HCT116 (cell line): ENCODE measurements at regions not wholly inside any gene's neighbourhood (a gene's known extent, or its start where the extent isn't known, plus 50 kb on each side); places are given as distances from the start of the nearest gene placed in this dataset.

Experiments
- ATAC-seq: fragments of 200-7000 bp; cut with Tn5 transposase; 2 replicates; pipeline ENCODE4 v1.9.1; 2020; ENCODE audit warnings: mild to moderate bottlenecking, moderate library complexity
- BruUV-seq: library from RNA; stranded (reverse); fragments of 400-500 nt; replicated peaks from 2 replicates; lab custom pipeline; 2021; lab: Mats Ljungman, UMichigan
- CTCF ChIA-PET: fragments of 300-600 bp; sonication (Branson Sonifier 250); formaldehyde crosslinking; loops from one replicate; lab custom pipeline; 2021; ENCODE audit warnings: antibody characterized with exemption; lab: Charles Lee
- POLR2A ChIA-PET: fragments of 300-600, 350-600 bp; sonication (Branson Sonifier 250); formaldehyde crosslinking; loops from one replicate; lab custom pipeline; 2021; ENCODE audit warnings: antibody characterized with exemption; lab: Charles Lee
- RAD21 ChIA-PET, 2 experiments: fragments of 300-600 bp; sonication (Branson Sonifier 250); formaldehyde crosslinking; loops; one replicate each; lab custom pipeline; 2023; ENCODE audit warnings: low total read pairs in 2 of 2; ENCODE audit not compliant: uncharacterized antibody in 2 of 2, unreplicated experiment in 2 of 2, low non-redundant PET in 1 of 2; lab: Charles Lee
- DNase-seq: peaks from one replicate; pipeline ENCODE4 v3.0.0-alpha.2; 2010; ENCODE audit warnings: low read depth, low spot score
- H2AFZ ChIP-seq: fragments of 200-600 bp; shearing (Covaris generic), sonication (generic); 2 replicates; pipeline ENCODE4 v1.6.1; 2017; ENCODE audit warnings: low read depth, mixed run types, mixed read lengths, antibody characterized with exemption, low read length; ENCODE audit not compliant: poor library complexity, severe bottlenecking
- H3K27ac ChIP-seq: 2 replicates; pipeline ENCODE4 v1.5.1; 2012; ENCODE audit warnings: low read depth, low read length
- H3K27me3 ChIP-seq: fragments of 200-600 bp; sonication (generic); 2 replicates; pipeline ENCODE4 v1.6.1; 2016; ENCODE audit warnings: mixed run types, low read length, mixed read lengths; ENCODE audit not compliant: insufficient read depth
- H3K36me3 ChIP-seq, 2 experiments: fragments of 200-500 bp in 1 of 2; fragments of 200-600 bp in 1 of 2; sonication (Bioruptor generic) in 1 of 2; sonication (generic) in 1 of 2; 2 replicates each; pipeline versions ENCODE4 v1.5.1 to v1.6.1; 2014 to 2016; ENCODE audit warnings: low read length in 2 of 2, inconsistent platforms in 1 of 2, mixed read lengths in 1 of 2, mixed run types in 1 of 2; ENCODE audit not compliant: insufficient read depth in 2 of 2, control insufficient read depth in 1 of 2
- H3K4me1 ChIP-seq, 2 experiments: fragments of 200-600 bp in 1 of 2; sonication (generic) in 1 of 2; 2 replicates each; pipeline versions ENCODE4 v1.5.1 to v1.6.1; 2012 to 2017; ENCODE audit warnings: low read length in 2 of 2, inconsistent platforms in 1 of 2, mild to moderate bottlenecking in 1 of 2, mixed read lengths in 1 of 2, mixed run types in 1 of 2, moderate library complexity in 1 of 2; ENCODE audit not compliant: insufficient read depth in 2 of 2, control insufficient read depth in 1 of 2
- H3K4me2 ChIP-seq: fragments of 200-600 bp; sonication (generic); 2 replicates; pipeline ENCODE4 v1.6.1; 2017; ENCODE audit warnings: mixed run types, low read length, mixed read lengths
- H3K4me3 ChIP-seq, 2 experiments: fragments of 200-600 bp in 1 of 2; sonication (generic) in 1 of 2; replicated peaks in 1 of 2; 2 replicates each; pipeline ENCODE4 v1.5.1; 2011 to 2016; ENCODE audit warnings: low read length in 2 of 2, control low read depth in 1 of 2, low read depth in 1 of 2, mild to moderate bottlenecking in 1 of 2, mixed read lengths in 1 of 2, mixed run types in 1 of 2
- H3K79me2 ChIP-seq: fragments of 200-600 bp; sonication (generic); 2 replicates; pipeline ENCODE4 v1.6.1; 2017; ENCODE audit warnings: mild to moderate bottlenecking, mixed run types, low read length, moderate library complexity, mixed read lengths; ENCODE audit not compliant: insufficient read depth
- H3K9ac ChIP-seq: fragments of 200-600 bp; sonication (generic); 2 replicates; pipeline ENCODE4 v1.6.1; 2016; ENCODE audit warnings: low read length, mixed read lengths
- H3K9me2 ChIP-seq: fragments of 200-600 bp; sonication (generic), shearing (Covaris generic); 2 replicates; pipeline ENCODE4 v1.6.1; 2017; ENCODE audit warnings: mixed run types, mild to moderate bottlenecking, moderate library complexity; ENCODE audit not compliant: insufficient read depth
- H3K9me3 ChIP-seq, 2 experiments: fragments of 200-500 bp in 1 of 2; fragments of 200-600 bp in 1 of 2; sonication (Bioruptor generic) in 1 of 2; sonication (generic) in 1 of 2; 2 replicates each; pipeline ENCODE4 v1.6.1; 2014 to 2017; ENCODE audit warnings: low read length in 2 of 2, mixed read lengths in 2 of 2, inconsistent platforms in 1 of 2, low read depth in 1 of 2, mild to moderate bottlenecking in 1 of 2, mixed run types in 1 of 2, moderate library complexity in 1 of 2; ENCODE audit not compliant: control insufficient read depth in 1 of 2, insufficient read depth in 1 of 2
- H4K20me1 ChIP-seq: fragments of 200-600 bp; sonication (generic), shearing (Covaris generic); 2 replicates; pipeline ENCODE4 v1.6.1; 2017; ENCODE audit warnings: mixed run types, mild to moderate bottlenecking, moderate library complexity; ENCODE audit not compliant: insufficient read depth
- ATF3 ChIP-seq: IDR thresholded peaks from 2 replicates; pipeline ENCODE4 v1.6.1; 2012
- CEBPB ChIP-seq: IDR thresholded peaks from 2 replicates; pipeline ENCODE4 v1.6.1; 2012; ENCODE audit warnings: low read depth
- EGR1 ChIP-seq: IDR thresholded peaks from 2 replicates; pipeline ENCODE4 v1.6.1; 2012; ENCODE audit warnings: low read depth
- ELF1 ChIP-seq: IDR thresholded peaks from 2 replicates; pipeline ENCODE4 v1.6.1; 2012; ENCODE audit warnings: low read depth, borderline replicate concordance
- EZH2 ChIP-seq: fragments of 200-600 bp; sonication (generic); IDR thresholded peaks from 2 replicates; pipeline ENCODE4 v1.6.1; 2017; ENCODE audit warnings: antibody characterized with exemption, mixed run types
- EZH2phosphoT487 ChIP-seq: fragments of 200-600 bp; IDR thresholded peaks from 2 replicates; pipeline ENCODE4 v1.6.1; 2018; ENCODE audit warnings: antibody characterized with exemption, borderline replicate concordance
- FOSL1 ChIP-seq: IDR thresholded peaks from 2 replicates; pipeline ENCODE4 v1.6.1; 2012; ENCODE audit warnings: low read depth
- JUND ChIP-seq: IDR thresholded peaks from 2 replicates; pipeline ENCODE4 v1.6.1; 2012
- POLR2A ChIP-seq: IDR thresholded peaks from 2 replicates; pipeline ENCODE4 v1.7.0; 2011; ENCODE audit warnings: borderline replicate concordance; ENCODE audit not compliant: insufficient read depth, insufficient read length; ENCODE audit errors: extremely low read depth
- POLR2AphosphoS5 ChIP-seq: IDR thresholded peaks from 2 replicates; pipeline ENCODE4 v1.6.1; 2011; ENCODE audit warnings: mild to moderate bottlenecking, low read depth, low read length, moderate library complexity
- RAD21 ChIP-seq: IDR thresholded peaks from 2 replicates; pipeline ENCODE4 v1.6.1; 2012; ENCODE audit warnings: low read depth, mild to moderate bottlenecking
- SIN3A ChIP-seq: IDR thresholded peaks from 2 replicates; pipeline ENCODE4 v1.6.1; 2012; ENCODE audit warnings: low read depth
- TCF7L2 ChIP-seq: IDR thresholded peaks from 2 replicates; pipeline ENCODE4 v1.7.0; 2011; ENCODE audit warnings: borderline replicate concordance, inconsistent platforms; ENCODE audit not compliant: insufficient read depth, insufficient read length; ENCODE audit errors: extremely low read depth
- YY1 ChIP-seq: IDR thresholded peaks from 2 replicates; pipeline ENCODE4 v1.6.1; 2011; ENCODE audit warnings: low read length, low read depth, moderate library complexity, mild to moderate bottlenecking; ENCODE audit not compliant: insufficient replicate concordance; ENCODE audit errors: extremely low read depth
- ZFX ChIP-seq: fragments of 450-650 bp; IDR thresholded peaks from 2 replicates; pipeline ENCODE4 v1.6.1; 2017
- ZNF274 ChIP-seq: fragments of 200-500 bp; sonication (Bioruptor generic); IDR thresholded peaks from 2 replicates; pipeline ENCODE4 v1.6.1; 2014; ENCODE audit warnings: mild to moderate bottlenecking, low read depth, low read length, inconsistent platforms
- intact Hi-C: fragments of 100-400 bp; cut with micrococcal nuclease; formaldehyde crosslinking; loops from 2 replicates; pipeline ENCODE4 v1.10.0; 2022
- TF ChIP-seq, protein P1 (sequence below), 3 experiments: fragments of 200-600 bp in 1 of 3; sonication (generic) in 1 of 3; IDR thresholded peaks in 2 of 3; conservative IDR thresholded peaks in 1 of 3; 2 replicates each; pipeline ENCODE4 v1.5.1; 2012 to 2017; ENCODE audit warnings: low read depth in 2 of 3, low read length in 2 of 3, antibody characterized with exemption in 1 of 3, borderline replicate concordance in 1 of 3, control low read depth in 1 of 3, mild to moderate bottlenecking in 1 of 3, mixed read lengths in 1 of 3, mixed run types in 1 of 3, moderate library complexity in 1 of 3; ENCODE audit not compliant: insufficient read depth in 1 of 3
- TF ChIP-seq, protein P2 (sequence below): IDR thresholded peaks from 2 replicates; pipeline ENCODE4 v1.6.1; 2012
- TF ChIP-seq, protein P3 (sequence below): IDR thresholded peaks from 2 replicates; pipeline ENCODE4 v1.6.1; 2012; ENCODE audit warnings: low read depth
- TF ChIP-seq, protein P4 (sequence below): IDR thresholded peaks from 2 replicates; pipeline ENCODE4 v1.6.1; 2011; ENCODE audit warnings: mild to moderate bottlenecking, low read length, moderate library complexity; ENCODE audit not compliant: insufficient replicate concordance; ENCODE audit errors: extremely low read depth

DNA sequence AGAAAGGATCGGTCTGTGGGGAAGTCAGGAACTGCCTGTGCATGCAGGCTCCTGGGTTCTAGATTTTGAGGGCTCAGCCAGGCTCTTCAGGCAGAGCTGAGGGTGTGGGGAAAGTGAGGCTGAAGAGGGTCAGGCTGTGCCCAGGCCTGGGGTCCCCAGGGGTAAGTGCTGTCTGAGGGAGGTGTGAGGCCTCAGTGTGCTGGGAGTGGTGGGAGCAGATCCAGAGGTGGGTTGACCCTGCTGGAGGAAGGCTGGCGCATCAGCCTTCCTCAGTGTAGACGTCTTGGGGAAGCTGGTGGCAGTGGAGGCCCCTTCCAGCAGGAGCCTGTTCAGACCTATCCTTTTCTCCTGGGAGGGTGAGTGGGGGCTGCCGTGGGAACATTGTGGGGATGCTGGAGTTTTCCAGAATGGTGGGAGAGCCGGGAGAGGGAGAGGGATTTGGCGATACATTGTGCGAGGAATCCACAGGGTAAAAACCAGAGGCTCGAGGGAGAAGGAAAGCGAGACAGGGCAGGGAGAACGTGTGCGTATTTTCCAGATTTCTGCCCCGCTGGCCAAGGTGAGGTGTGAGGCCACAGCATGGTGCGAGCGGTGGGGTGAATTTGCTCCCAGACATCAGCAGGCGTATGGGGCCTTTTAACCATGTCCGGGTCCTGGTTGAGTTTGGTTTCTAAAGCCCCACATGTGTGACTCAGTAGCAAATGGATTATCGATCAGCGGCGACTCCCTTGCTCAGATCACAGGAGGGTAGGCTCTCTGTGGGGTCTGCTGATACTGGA is 237.7 kb downstream of the TEX29 start:
- Histone ChIP-seq H4K20me1 (no peaks in the 10 kb centered on the region), H3K4me3 (no peak overlapping the region), H2AFZ (no peak overlapping the region), H3K27me3 (peaks cover 19% of the 10 kb centered on the region; the same call in 1 of the 2 replicates), H3K9me2 (no peaks in the 10 kb centered on the region), H3K36me3 (no peaks in the 10 kb centered on the region), H3K27ac (no peak overlapping the region), H3K4me1 (no peaks in the 10 kb centered on the region), H3K9me3 (no peaks in the 10 kb centered on the region), H3K79me2 (no peaks in the 10 kb centered on the region), H3K4me2 (no peak overlapping the region), H3K9ac (no peak overlapping the region)
- ATAC-seq (no peak), DNase-seq (no peak)
- no TSS peak for BruUV-seq
- ChIA-PET POLR2A (no interaction called here), CTCF (no interaction called here), RAD21 (no interaction called here)
- TF ChIP-seq RAD21 (no peak), ELF1 (no peak), EZH2 (no peak), YY1 (no peak), SIN3A (no peak), JUND (no peak), CEBPB (no peak), EZH2phosphoT487 (no peak), POLR2A (no peak), POLR2AphosphoS5 (no peak), ATF3 (no peak), ZNF274 (no peak), TCF7L2 (no peak), EGR1 (no peak), ZFX (no peak), FOSL1 (no peak)
- TF ChIP-seq, protein P1, sequence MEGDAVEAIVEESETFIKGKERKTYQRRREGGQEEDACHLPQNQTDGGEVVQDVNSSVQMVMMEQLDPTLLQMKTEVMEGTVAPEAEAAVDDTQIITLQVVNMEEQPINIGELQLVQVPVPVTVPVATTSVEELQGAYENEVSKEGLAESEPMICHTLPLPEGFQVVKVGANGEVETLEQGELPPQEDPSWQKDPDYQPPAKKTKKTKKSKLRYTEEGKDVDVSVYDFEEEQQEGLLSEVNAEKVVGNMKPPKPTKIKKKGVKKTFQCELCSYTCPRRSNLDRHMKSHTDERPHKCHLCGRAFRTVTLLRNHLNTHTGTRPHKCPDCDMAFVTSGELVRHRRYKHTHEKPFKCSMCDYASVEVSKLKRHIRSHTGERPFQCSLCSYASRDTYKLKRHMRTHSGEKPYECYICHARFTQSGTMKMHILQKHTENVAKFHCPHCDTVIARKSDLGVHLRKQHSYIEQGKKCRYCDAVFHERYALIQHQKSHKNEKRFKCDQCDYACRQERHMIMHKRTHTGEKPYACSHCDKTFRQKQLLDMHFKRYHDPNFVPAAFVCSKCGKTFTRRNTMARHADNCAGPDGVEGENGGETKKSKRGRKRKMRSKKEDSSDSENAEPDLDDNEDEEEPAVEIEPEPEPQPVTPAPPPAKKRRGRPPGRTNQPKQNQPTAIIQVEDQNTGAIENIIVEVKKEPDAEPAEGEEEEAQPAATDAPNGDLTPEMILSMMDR (IDR thresholded peaks at IDR 0.05 in 2 of 3, conservative IDR thresholded peaks at IDR 0.05 in 1 of 3; ENCODE audit: borderline replicate concordance in 1 of 3, insufficient read depth in 1 of 3, low read depth in 2 of 3, low read length in 2 of 3) = no peak
- TF ChIP-seq, protein P2, sequence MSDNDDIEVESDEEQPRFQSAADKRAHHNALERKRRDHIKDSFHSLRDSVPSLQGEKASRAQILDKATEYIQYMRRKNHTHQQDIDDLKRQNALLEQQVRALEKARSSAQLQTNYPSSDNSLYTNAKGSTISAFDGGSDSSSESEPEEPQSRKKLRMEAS = no peak
- TF ChIP-seq, protein P3, sequence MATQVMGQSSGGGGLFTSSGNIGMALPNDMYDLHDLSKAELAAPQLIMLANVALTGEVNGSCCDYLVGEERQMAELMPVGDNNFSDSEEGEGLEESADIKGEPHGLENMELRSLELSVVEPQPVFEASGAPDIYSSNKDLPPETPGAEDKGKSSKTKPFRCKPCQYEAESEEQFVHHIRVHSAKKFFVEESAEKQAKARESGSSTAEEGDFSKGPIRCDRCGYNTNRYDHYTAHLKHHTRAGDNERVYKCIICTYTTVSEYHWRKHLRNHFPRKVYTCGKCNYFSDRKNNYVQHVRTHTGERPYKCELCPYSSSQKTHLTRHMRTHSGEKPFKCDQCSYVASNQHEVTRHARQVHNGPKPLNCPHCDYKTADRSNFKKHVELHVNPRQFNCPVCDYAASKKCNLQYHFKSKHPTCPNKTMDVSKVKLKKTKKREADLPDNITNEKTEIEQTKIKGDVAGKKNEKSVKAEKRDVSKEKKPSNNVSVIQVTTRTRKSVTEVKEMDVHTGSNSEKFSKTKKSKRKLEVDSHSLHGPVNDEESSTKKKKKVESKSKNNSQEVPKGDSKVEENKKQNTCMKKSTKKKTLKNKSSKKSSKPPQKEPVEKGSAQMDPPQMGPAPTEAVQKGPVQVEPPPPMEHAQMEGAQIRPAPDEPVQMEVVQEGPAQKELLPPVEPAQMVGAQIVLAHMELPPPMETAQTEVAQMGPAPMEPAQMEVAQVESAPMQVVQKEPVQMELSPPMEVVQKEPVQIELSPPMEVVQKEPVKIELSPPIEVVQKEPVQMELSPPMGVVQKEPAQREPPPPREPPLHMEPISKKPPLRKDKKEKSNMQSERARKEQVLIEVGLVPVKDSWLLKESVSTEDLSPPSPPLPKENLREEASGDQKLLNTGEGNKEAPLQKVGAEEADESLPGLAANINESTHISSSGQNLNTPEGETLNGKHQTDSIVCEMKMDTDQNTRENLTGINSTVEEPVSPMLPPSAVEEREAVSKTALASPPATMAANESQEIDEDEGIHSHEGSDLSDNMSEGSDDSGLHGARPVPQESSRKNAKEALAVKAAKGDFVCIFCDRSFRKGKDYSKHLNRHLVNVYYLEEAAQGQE = no peak
- TF ChIP-seq, protein P4, sequence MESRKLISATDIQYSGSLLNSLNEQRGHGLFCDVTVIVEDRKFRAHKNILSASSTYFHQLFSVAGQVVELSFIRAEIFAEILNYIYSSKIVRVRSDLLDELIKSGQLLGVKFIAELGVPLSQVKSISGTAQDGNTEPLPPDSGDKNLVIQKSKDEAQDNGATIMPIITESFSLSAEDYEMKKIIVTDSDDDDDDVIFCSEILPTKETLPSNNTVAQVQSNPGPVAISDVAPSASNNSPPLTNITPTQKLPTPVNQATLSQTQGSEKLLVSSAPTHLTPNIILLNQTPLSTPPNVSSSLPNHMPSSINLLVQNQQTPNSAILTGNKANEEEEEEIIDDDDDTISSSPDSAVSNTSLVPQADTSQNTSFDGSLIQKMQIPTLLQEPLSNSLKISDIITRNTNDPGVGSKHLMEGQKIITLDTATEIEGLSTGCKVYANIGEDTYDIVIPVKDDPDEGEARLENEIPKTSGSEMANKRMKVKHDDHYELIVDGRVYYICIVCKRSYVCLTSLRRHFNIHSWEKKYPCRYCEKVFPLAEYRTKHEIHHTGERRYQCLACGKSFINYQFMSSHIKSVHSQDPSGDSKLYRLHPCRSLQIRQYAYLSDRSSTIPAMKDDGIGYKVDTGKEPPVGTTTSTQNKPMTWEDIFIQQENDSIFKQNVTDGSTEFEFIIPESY = no peak
- intact Hi-C loops = no loop called here
